ENCODE measurements at regions not wholly inside any gene's neighbourhood (a gene's known extent, or its start where the extent isn't known, plus 50 kb on each side); places are given as distances from the start of the nearest gene placed in this dataset.

DNA sequence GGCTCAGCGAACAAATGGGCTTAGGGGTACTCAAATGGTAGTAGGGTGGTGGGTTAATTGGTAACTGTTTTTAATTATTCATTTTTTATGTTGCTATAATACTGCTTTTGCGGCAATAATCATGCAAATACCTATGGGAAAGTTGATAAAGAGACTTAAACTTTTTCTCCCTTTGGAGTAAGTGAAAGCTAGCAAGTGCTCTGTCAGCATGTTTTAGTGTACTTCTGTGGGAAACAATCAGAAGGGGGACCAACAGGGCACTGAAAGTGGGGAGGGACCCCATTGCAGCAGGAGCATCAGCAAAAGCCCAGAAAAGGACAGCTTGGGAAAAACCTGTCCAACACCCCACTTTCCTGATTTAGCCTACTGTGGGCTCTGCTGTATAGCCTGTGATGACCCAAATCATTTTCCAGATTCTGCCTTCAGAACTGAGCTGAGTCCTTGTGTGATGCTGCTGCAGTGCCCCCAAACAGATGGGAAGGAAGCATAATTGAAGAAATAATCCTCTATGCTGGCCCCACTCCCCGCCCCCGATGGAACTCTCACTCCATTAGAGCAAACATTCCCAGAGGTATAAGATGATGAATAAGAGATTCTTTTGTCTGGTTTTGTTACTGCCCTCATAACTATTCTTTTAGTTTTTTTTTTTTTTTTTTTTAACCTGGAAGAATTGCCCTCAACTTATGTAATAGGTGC lies 322.8 kb downstream of the CD83 start:
- TF ChIP-seq, protein P1, sequence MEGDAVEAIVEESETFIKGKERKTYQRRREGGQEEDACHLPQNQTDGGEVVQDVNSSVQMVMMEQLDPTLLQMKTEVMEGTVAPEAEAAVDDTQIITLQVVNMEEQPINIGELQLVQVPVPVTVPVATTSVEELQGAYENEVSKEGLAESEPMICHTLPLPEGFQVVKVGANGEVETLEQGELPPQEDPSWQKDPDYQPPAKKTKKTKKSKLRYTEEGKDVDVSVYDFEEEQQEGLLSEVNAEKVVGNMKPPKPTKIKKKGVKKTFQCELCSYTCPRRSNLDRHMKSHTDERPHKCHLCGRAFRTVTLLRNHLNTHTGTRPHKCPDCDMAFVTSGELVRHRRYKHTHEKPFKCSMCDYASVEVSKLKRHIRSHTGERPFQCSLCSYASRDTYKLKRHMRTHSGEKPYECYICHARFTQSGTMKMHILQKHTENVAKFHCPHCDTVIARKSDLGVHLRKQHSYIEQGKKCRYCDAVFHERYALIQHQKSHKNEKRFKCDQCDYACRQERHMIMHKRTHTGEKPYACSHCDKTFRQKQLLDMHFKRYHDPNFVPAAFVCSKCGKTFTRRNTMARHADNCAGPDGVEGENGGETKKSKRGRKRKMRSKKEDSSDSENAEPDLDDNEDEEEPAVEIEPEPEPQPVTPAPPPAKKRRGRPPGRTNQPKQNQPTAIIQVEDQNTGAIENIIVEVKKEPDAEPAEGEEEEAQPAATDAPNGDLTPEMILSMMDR (IDR thresholded peaks at IDR 0.05), result no peak
- ATAC-seq (ENCODE audit: low FRiP score) (no peak), DNase-seq (ENCODE audit: low spot score) (no peak)

DNA sequence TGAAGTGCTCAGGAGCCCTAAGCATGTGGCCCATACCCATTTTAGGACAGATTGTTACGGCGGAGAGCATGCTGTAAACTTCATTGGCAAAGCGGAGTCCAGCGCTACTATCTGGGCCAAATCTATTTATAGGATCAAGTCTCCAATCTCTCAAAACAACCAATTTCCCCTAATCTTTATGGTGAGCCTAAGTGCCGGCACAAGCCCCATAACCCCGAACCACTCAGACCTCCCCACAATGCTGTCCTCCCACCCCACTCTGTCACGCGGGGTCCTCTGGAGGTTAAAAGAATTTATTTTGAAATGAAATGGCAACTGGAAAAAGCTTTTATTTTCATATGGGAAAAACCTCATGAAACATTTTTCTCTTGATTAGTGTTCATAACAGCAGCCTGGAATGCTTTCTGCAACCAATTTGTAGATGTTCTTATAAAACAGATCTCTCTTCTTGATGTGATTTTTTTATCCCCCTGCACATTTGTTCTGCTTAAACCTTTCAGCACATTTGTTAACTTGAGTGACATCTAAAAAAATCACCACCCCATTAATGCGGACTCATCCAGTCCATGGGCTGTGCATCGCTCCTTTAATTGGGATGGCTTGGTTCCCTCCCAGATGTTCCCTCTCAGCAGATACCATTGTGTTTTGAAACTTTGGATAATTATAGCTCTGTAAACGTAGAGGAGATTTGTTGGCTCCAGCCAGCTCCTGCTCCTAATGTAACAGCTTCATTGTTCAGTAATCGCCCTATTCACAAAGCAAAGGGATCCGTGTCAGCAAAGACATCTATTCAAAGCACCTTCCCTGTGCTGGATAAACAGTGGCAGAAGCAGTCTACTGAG lies 323.6 kb downstream of the CD83 start:
- TF ChIP-seq, protein P1 (IDR thresholded peaks at IDR 0.05), result no peak
- ATAC-seq (ENCODE audit: low FRiP score), result no peak
- no peak for DNase-seq (ENCODE audit: low spot score)

DNA sequence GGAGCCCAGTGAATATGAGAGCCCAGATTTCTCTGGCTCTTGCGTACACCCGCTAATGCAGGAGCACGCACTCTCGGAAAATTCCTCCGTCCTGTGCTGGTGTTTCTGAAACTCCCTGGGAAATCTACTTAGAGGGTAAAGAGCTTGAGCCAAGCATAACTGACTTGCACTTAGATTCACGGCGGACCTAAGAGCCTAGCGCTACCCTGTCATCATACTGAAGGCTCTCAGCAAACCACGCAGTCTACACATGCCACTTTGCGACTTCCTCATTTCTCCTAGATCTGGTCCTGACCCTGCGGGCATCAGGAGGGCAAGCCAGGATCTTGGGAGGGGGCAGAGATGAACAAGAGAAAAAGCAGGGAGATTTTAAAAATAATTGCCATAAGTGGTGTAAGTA lies 324.7 kb downstream of the CD83 start:
- DNase-seq (ENCODE audit: low spot score) (no peak), ATAC-seq (ENCODE audit: low FRiP score) (no peak)
- TF ChIP-seq, protein P1 (IDR thresholded peaks at IDR 0.05), result no peak

DNA sequence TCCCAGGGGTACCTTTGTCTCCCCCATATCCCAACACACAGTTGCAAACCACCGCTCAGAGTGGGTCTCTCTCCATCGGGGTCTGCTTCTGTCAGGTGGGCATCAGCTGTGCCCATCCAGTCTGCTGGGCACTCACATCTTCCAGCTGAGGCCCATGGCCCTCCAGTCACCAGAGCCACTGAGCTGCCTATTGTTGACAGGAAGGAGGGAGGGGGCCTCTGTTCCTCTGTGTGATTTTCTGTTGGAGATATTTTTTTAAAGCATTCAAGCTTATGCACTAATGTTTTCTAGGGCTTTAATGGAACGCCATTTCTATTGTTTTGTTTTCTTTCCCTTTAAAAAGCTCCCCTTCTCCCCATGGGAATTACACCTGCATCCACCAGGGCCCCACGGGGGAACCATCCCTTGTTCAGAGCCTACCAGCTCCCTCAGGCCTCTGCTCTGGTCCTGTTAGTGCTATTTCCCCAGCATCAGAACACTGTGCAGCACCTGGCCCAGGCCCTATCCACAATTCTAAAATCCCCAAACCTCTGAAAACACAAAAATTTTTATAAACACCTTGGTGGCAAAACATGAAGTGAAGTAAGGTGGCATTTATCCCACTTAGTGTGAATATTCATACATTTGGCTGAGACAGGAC lies 326.2 kb downstream of the CD83 start:
- DNase-seq (ENCODE audit: low spot score) (no peak), ATAC-seq (ENCODE audit: low FRiP score) (no peak)
- TF ChIP-seq, protein P1 (IDR thresholded peaks at IDR 0.05), result no peak

DNA sequence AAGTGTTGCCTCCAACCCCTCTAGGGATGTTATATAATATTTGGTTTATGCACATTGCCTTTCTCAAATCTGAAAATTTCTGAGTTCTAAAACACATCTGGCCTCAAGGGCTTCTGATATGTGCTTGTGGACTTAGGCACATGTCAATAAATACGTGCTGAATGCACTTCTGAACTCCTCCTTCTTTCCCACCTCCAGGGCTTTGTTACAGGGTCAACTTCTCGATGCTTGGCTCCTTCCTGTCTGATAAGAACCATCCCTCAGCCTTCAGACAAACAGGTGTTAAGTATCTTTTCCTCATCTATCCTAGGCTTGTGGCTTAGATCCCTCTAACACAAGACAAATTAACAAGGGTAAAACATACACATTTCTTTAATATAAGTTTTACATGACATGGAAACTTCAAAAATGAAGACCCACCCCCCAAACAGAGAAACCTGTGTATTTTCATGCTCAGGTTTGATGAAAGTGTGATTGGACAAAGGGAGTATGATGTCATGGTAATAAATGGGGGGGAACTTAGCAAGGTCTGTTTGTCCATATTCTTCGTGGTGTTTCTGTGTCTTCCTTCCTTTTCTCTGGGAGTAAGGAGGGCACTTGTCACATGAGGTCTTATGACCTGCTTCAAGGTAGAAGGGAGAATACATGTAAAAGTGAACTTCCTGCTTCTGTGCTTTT lies 326.9 kb downstream of the CD83 start:
- TF ChIP-seq, protein P1 (IDR thresholded peaks at IDR 0.05), result no peak
- ATAC-seq (ENCODE audit: low FRiP score) (no peak), DNase-seq (ENCODE audit: low spot score) (no peak)

DNA sequence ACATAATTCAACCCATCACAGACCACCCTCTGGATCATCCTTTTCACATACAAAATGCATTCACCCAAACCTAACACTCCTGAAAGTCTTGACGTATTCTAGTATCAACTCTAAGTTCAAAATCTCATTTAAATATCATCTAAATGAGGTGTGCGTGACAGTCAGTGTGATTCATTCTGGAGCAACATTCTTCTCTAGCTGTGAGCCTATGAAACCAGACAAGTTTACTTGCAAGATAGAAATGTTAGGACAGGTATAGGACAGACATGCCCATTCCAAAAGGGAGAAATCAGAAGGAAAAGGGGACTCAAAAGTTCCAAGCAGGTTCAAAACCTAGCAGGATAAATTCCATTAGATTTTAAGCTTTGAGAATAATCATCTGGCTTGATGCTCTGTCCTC lies 329.7 kb downstream of the CD83 start:
- TF ChIP-seq, protein P1 (IDR thresholded peaks at IDR 0.05), result no peak
- ATAC-seq (ENCODE audit: low FRiP score) (no peak), DNase-seq (ENCODE audit: low spot score) (no peak)

All from omental fat pad (tissue), 3 donors.